GM21619 (cell line): ENCODE measurements at regions not wholly inside any gene's neighbourhood (a gene's known extent, or its start where the extent isn't known, plus 50 kb on each side); places are given as distances from the start of the nearest gene placed in this dataset.
"Not testable (repeated sequence)": the region's sequence is repeated elsewhere in the genome, so short reads cannot be mapped to it uniquely, and the experiment has no call there.

Experiments
- ATAC-seq: cut with Tn5 transposase; IDR thresholded peaks from one replicate; pipeline ENCODE4 v1.9.1; 2021; ENCODE audit not compliant: unreplicated experiment

GRCh38 chr3:75579981-75580782 lies 83.9 kb upstream of the FRG2C start:
- ATAC-seq: not testable (repeated sequence)

GRCh38 chr3:75582536-75582935 lies 81.6 kb upstream of the FRG2C start:
- ATAC-seq: not testable (repeated sequence)

- not testable (repeated sequence) for ATAC-seq
Measured at GRCh38 chr3:75583116-75583515, 81.0 kb upstream of the FRG2C start.

DNA sequence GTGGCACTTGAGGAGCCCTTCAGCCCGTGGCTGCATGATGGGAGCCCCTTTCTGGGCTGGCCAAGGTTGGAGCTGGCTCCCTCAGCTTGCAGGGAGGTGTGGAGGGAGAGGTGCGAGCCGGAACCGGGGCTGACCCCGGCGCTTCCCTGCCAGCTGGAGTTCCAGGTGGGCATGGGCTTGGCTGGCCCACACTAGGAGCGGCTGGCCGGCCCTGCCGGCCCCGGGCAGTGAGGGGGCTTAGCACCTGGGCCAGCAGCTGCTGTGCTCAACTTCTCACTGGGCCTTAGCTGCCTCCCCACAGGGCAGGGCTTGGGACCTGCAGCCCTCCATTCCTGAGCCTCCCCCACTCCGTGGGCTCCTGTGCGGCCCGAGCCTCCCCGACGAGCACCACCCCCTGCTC lies 76.4 kb upstream of the FRG2C start:
- not testable (repeated sequence) for ATAC-seq

GRCh38 chr3:75590382-75590781 lies 73.7 kb upstream of the FRG2C start:
- not testable (repeated sequence) for ATAC-seq

GRCh38 chr3:75604286-75604934 lies 59.7 kb upstream of the FRG2C start:
- not testable (repeated sequence) for ATAC-seq

- not testable (repeated sequence) for ATAC-seq
Measured at GRCh38 chr3:75607996-75608395, 56.1 kb upstream of the FRG2C start.

DNA sequence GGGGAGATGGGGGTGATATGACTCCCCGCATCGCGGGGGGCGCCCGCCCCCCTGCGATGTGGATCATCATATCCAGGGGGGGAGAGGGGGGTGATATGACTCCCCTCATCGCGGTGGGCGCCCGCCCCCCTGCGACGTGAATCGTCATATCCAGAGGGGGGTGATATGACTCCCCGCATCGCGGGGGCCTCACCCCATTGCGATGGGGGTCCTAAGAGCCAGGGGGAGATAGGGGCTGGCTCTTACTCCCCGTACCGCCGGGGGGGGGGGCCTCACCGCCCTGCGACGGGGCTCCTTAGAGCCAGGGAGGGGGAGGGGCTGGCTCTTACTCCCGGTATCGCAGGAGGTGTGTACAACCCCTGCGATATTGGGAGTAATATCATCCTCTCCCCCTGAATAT lies 54.5 kb upstream of the FRG2C start:
- ATAC-seq: not testable (repeated sequence)

GRCh38 chr3:75610773-75611172 lies 53.4 kb upstream of the FRG2C start:
- ATAC-seq: no peak

GRCh38 chr3:75611724-75612460 lies 52.2 kb upstream of the FRG2C start:
- not testable (repeated sequence) for ATAC-seq
